A549 (cell line): ENCODE measurements at regions not wholly inside any gene's neighbourhood (a gene's known extent, or its start where the extent isn't known, plus 50 kb on each side); places are given as distances from the start of the nearest gene placed in this dataset.

ENCODE experiments used
- BHLHE40 ChIP-seq: IDR thresholded peaks from 2 replicates; pipeline ENCODE4 v1.6.1; 2012; ENCODE audit warnings: low read depth, low read length, inconsistent platforms
- CBX8 ChIP-seq: fragments of 200-600 bp; sonication (generic); IDR thresholded peaks from 2 replicates; pipeline ENCODE4 v1.6.1; 2016
- KDM1A ChIP-seq: fragments of 200-600 bp; sonication (generic); IDR thresholded peaks from 2 replicates; pipeline ENCODE4 v1.6.1; 2016; ENCODE audit warnings: low read depth, mild to moderate bottlenecking
- MAFK ChIP-seq: fragments of 450-650 bp; IDR thresholded peaks from 2 replicates; pipeline ENCODE4 v1.6.1; 2014; ENCODE audit not compliant: partially characterized antibody
- NFE2L2 ChIP-seq: fragments of 150-350 bp; conservative IDR thresholded peaks from 2 replicates; pipeline ENCODE4 v1.6.1; 2014; ENCODE audit warnings: low read length
- NR3C1 ChIP-seq: fragments of >200 bp; sonication (Bioruptor Twin); formaldehyde crosslinking; IDR thresholded peaks from 3 replicates; pipeline ENCODE4 v1.6.1; 2017
- POLR2A ChIP-seq: IDR thresholded peaks from 2 replicates; pipeline ENCODE4 v1.6.1; 2012; ENCODE audit warnings: mild to moderate bottlenecking, low read length
- REST ChIP-seq: fragments of 200-600 bp; sonication (generic); IDR thresholded peaks from 2 replicates; pipeline ENCODE4 v1.6.1; 2016; ENCODE audit warnings: antibody characterized with exemption, mild to moderate bottlenecking, moderate library complexity
- SMC3 ChIP-seq: fragments of >200 bp; sonication (Bioruptor Twin); formaldehyde crosslinking; IDR thresholded peaks from 3 replicates; pipeline ENCODE4 v1.6.1; 2018; ENCODE audit warnings: inconsistent platforms
- USF2 ChIP-seq: fragments of 450-650 bp; IDR thresholded peaks from 2 replicates; pipeline ENCODE4 v1.6.1; 2014; ENCODE audit warnings: antibody characterized with exemption
- TF ChIP-seq, protein P1 (sequence below): fragments of >200 bp; sonication (Bioruptor Twin); formaldehyde crosslinking; IDR thresholded peaks from 3 replicates; pipeline ENCODE4 v1.6.1; 2016
- TF ChIP-seq, protein P2 (sequence below): fragments of >200 bp; sonication (Bioruptor Twin); formaldehyde crosslinking; IDR thresholded peaks from 3 replicates; pipeline ENCODE4 v1.5.1; 2016
- TF ChIP-seq, protein P3 (sequence below): fragments of 250-450 bp; sonication (Bioruptor Pico); IDR thresholded peaks from 2 replicates; pipeline ENCODE4 v1.5.0; 2020; ENCODE audit warnings: low read depth, mild to moderate bottlenecking, moderate library complexity

GRCh38 chr9:23538461-23539003 lies 287.5 kb downstream of the ELAVL2 start:
- TF ChIP-seq SMC3 (no peak), REST (no peak), BHLHE40 (no peak), POLR2A (no peak), KDM1A (no peak), CBX8 (no peak), MAFK (no peak), NFE2L2 (no peak), NR3C1 (no peak), USF2 (no peak)
- TF ChIP-seq, protein P1, sequence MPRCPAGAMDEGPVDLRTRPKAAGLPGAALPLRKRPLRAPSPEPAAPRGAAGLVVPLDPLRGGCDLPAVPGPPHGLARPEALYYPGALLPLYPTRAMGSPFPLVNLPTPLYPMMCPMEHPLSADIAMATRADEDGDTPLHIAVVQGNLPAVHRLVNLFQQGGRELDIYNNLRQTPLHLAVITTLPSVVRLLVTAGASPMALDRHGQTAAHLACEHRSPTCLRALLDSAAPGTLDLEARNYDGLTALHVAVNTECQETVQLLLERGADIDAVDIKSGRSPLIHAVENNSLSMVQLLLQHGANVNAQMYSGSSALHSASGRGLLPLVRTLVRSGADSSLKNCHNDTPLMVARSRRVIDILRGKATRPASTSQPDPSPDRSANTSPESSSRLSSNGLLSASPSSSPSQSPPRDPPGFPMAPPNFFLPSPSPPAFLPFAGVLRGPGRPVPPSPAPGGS = no peak
- TF ChIP-seq, protein P2, sequence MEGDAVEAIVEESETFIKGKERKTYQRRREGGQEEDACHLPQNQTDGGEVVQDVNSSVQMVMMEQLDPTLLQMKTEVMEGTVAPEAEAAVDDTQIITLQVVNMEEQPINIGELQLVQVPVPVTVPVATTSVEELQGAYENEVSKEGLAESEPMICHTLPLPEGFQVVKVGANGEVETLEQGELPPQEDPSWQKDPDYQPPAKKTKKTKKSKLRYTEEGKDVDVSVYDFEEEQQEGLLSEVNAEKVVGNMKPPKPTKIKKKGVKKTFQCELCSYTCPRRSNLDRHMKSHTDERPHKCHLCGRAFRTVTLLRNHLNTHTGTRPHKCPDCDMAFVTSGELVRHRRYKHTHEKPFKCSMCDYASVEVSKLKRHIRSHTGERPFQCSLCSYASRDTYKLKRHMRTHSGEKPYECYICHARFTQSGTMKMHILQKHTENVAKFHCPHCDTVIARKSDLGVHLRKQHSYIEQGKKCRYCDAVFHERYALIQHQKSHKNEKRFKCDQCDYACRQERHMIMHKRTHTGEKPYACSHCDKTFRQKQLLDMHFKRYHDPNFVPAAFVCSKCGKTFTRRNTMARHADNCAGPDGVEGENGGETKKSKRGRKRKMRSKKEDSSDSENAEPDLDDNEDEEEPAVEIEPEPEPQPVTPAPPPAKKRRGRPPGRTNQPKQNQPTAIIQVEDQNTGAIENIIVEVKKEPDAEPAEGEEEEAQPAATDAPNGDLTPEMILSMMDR = no peak
- TF ChIP-seq, protein P3, sequence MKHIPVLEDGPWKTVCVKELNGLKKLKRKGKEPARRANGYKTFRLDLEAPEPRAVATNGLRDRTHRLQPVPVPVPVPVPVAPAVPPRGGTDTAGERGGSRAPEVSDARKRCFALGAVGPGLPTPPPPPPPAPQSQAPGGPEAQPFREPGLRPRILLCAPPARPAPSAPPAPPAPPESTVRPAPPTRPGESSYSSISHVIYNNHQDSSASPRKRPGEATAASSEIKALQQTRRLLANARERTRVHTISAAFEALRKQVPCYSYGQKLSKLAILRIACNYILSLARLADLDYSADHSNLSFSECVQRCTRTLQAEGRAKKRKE (CRISPR knock-in tag) = no peak
